ENCODE measurements at regions not wholly inside any gene's neighbourhood (a gene's known extent, or its start where the extent isn't known, plus 50 kb on each side); places are given as distances from the start of the nearest gene placed in this dataset.

DNA sequence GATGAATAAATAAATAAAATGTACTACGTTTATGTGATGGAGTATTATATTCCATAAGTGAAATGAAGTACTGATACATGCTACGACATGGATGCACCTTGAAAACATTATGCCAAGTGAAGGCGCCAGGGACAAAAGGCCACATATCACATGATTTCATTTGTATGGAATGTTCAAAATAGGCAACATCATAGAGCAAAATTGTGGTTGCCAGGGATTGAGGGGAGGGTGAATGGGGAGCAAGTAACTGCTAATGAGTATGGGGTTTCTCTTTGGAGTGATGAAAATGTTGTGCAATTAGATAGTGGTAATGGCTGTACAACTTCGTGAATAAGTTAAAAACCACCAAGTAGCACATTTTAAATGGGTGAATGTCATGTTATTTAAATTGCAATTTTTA, 132.8 kb downstream of the SLC38A4 start:
- Histone ChIP-seq H4K5ac (ENCODE audit: low read depth, low read length) (no peak overlapping the region), H2AFZ (replicated peaks; ENCODE audit: low read length, poor library complexity) (no peak overlapping the region), H3K9me1 (ENCODE audit: insufficient read depth, low read length) (no peaks in the 10 kb centered on the region), H4K20me1 (ENCODE audit: insufficient read depth, low read length) (no peaks in the 10 kb centered on the region), H2BK15ac (ENCODE audit: low read depth, low read length) (no peak overlapping the region), H3K4me2 (ENCODE audit: low read depth, low read length) (no peak overlapping the region), H3K36me3 (ENCODE audit: control insufficient read depth, insufficient read depth, low read length) (no peaks in the 10 kb centered on the region), H3K4ac (ENCODE audit: low read depth, low read length) (no peak overlapping the region), H3K4me3 (ENCODE audit: insufficient read depth, low read depth, low read length) (no peak overlapping the region), H2BK20ac (ENCODE audit: low read depth, low read length) (no peak overlapping the region), H4K91ac (ENCODE audit: insufficient read depth, low read depth, low read length) (no peak overlapping the region), H2BK5ac (ENCODE audit: low read depth, low read length, poor library complexity, severe bottlenecking) (no peak overlapping the region), H3K9me3 (ENCODE audit: control insufficient read depth, insufficient read depth, low read length) (0 out of 2 replicates have a peak, but pooled peaks cover 3% of the 10 kb centered on the region), H3K18ac (ENCODE audit: low read depth, low read length) (no peak overlapping the region), H3K27ac (ENCODE audit: insufficient read depth, low read length) (no peak overlapping the region), H3K27me3 (ENCODE audit: control insufficient read depth, insufficient read depth, low read length) (no peaks in the 10 kb centered on the region), H4K8ac (ENCODE audit: low read depth in 2 of 2, low read length in 2 of 2) (no peak overlapping the region), H2BK120ac (ENCODE audit: low read depth, low read length) (no peak overlapping the region), H3K4me1 (ENCODE audit: control insufficient read depth, insufficient read depth, low read length) (no peaks in the 10 kb centered on the region), H2AK5ac (ENCODE audit: low read depth, low read length) (no peak overlapping the region), H2AK9ac (replicated peaks; ENCODE audit: low read depth, low read length, poor library complexity) (no peak overlapping the region), H3K14ac (replicated peaks; ENCODE audit: low read depth, low read length) (no peak overlapping the region), H3K9ac (ENCODE audit: low read depth, low read length) (no peak overlapping the region), H3K23ac (ENCODE audit: low read depth, low read length) (no peak overlapping the region), H3K56ac (ENCODE audit: extremely low read depth, insufficient read depth, low read length) (no peak overlapping the region), H3K79me1 (ENCODE audit: low read depth in 1 of 2, low read length in 2 of 2) (no peaks in the 10 kb centered on the region)
- 93% methylated on average over 2 of the region's 4 CpGs; no CpG with 5 or more reads in 1 of the 2 experiments for WGBS, 2 experiments (ENCODE audit: extremely low coverage in 2 of 2, insufficient read length in 1 of 2)
- CTCF ChIA-PET: no interaction called here
- DNase-seq: no peak
- POLR2A ChIA-PET (ENCODE audit: unreplicated experiment): no interaction called here
- dilution Hi-C loops (cut with HindIII; ENCODE audit: low sequenced_read_pairs, unreplicated experiment) (no loop called here), in situ Hi-C loops (cut with MboI; ENCODE audit: low sequenced_read_pairs) (loop anchor here (25.0 kb wide), 2 partner anchors 244 to 531 kb away; no protein-coding TSS in a partner anchor), intact Hi-C loops (cut with micrococcal nuclease) (no loop called here)
- no peak for TF ChIP-seq NFE2L2 (IDR thresholded peaks at IDR 0.05; ENCODE audit: low read depth, low read length)
- TF ChIP-seq CEBPB (IDR thresholded peaks at IDR 0.05; ENCODE audit: low read depth, low read length): 0 out of 2 replicates have a peak, but pooled peaks have one; percentile 6
- no peak for ATAC-seq (ENCODE audit: low read depth)
- no TSS peak for BruUV-seq (replicated peaks)

Data from IMR-90 (cell line).